ENCODE measurements at regions not wholly inside any gene's neighbourhood (a gene's known extent, or its start where the extent isn't known, plus 50 kb on each side); places are given as distances from the start of the nearest gene placed in this dataset.

GRCh38 chr11:42543844-42544419 is 767.9 kb upstream of the API5 start:
- Histone ChIP-seq H3K4me3 (replicated peaks; ENCODE audit: insufficient read depth, low read length) (no peak overlapping the region), H3K27me3 (ENCODE audit: insufficient read depth, poor library complexity, severe bottlenecking) (no peaks in the 10 kb centered on the region), H3K27ac (replicated peaks) (no peak overlapping the region)
- no peak for DNase-seq (ENCODE audit: low read depth in 1 of 2, low spot score in 1 of 2)
- TF ChIP-seq, protein P1, sequence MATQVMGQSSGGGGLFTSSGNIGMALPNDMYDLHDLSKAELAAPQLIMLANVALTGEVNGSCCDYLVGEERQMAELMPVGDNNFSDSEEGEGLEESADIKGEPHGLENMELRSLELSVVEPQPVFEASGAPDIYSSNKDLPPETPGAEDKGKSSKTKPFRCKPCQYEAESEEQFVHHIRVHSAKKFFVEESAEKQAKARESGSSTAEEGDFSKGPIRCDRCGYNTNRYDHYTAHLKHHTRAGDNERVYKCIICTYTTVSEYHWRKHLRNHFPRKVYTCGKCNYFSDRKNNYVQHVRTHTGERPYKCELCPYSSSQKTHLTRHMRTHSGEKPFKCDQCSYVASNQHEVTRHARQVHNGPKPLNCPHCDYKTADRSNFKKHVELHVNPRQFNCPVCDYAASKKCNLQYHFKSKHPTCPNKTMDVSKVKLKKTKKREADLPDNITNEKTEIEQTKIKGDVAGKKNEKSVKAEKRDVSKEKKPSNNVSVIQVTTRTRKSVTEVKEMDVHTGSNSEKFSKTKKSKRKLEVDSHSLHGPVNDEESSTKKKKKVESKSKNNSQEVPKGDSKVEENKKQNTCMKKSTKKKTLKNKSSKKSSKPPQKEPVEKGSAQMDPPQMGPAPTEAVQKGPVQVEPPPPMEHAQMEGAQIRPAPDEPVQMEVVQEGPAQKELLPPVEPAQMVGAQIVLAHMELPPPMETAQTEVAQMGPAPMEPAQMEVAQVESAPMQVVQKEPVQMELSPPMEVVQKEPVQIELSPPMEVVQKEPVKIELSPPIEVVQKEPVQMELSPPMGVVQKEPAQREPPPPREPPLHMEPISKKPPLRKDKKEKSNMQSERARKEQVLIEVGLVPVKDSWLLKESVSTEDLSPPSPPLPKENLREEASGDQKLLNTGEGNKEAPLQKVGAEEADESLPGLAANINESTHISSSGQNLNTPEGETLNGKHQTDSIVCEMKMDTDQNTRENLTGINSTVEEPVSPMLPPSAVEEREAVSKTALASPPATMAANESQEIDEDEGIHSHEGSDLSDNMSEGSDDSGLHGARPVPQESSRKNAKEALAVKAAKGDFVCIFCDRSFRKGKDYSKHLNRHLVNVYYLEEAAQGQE (IDR thresholded peaks at IDR 0.05; ENCODE audit: insufficient replicate concordance, low read depth) = no peak
- no peak for TF ChIP-seq GABPA (IDR thresholded peaks at IDR 0.05; ENCODE audit: low read depth)
- no peak for TF ChIP-seq SPI1 (IDR thresholded peaks at IDR 0.05; ENCODE audit: borderline replicate concordance, low read depth)

- Histone ChIP-seq H3K27ac (replicated peaks) (no peak overlapping the region), H3K4me3 (replicated peaks; ENCODE audit: insufficient read depth, low read length) (no peak overlapping the region), H3K27me3 (ENCODE audit: insufficient read depth, poor library complexity, severe bottlenecking) (no peaks in the 10 kb centered on the region)
- DNase-seq (ENCODE audit: low read depth in 1 of 2, low spot score in 1 of 2) = no peak
- no peak for TF ChIP-seq POLR2AphosphoS5 (IDR thresholded peaks at IDR 0.05; ENCODE audit: low read depth)
- TF ChIP-seq, protein P2, sequence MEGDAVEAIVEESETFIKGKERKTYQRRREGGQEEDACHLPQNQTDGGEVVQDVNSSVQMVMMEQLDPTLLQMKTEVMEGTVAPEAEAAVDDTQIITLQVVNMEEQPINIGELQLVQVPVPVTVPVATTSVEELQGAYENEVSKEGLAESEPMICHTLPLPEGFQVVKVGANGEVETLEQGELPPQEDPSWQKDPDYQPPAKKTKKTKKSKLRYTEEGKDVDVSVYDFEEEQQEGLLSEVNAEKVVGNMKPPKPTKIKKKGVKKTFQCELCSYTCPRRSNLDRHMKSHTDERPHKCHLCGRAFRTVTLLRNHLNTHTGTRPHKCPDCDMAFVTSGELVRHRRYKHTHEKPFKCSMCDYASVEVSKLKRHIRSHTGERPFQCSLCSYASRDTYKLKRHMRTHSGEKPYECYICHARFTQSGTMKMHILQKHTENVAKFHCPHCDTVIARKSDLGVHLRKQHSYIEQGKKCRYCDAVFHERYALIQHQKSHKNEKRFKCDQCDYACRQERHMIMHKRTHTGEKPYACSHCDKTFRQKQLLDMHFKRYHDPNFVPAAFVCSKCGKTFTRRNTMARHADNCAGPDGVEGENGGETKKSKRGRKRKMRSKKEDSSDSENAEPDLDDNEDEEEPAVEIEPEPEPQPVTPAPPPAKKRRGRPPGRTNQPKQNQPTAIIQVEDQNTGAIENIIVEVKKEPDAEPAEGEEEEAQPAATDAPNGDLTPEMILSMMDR (IDR thresholded peaks at IDR 0.05; ENCODE audit: insufficient read depth, low read length) = no peak
- TF ChIP-seq, protein P1 (IDR thresholded peaks at IDR 0.05; ENCODE audit: insufficient replicate concordance, low read depth) = no peak
- TF ChIP-seq SPI1 (IDR thresholded peaks at IDR 0.05; ENCODE audit: borderline replicate concordance, low read depth) = no peak
- no peak for TF ChIP-seq GABPA (IDR thresholded peaks at IDR 0.05; ENCODE audit: low read depth)
Measured at GRCh38 chr11:42544726-42545125, 767.1 kb upstream of the API5 start.

DNA sequence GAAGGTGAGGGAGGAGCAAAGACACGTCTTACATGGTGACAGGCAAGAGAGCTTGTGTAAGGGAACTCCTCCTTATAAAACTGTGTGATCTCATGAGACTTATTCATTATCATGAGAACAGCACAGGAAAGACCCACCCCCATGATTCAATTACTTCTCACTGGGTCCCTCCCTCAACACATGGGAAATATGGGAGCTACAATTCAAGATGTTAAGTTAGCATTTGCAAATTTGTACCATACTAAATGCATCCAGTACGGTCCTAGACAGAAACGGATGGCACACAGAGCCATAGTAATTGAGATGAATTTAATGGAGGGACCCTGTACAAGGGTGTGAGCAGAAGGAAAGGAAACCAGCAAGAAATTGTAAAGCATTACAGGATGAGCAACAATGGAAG is 765.8 kb upstream of the API5 start:
- H3K27me3 ChIP-seq (ENCODE audit: insufficient read depth, poor library complexity, severe bottlenecking) = no peaks in the 10 kb centered on the region
- H3K4me3 ChIP-seq (replicated peaks; ENCODE audit: insufficient read depth, low read length) = no peak overlapping the region
- TF ChIP-seq, protein P1 (IDR thresholded peaks at IDR 0.05; ENCODE audit: insufficient replicate concordance, low read depth) = no peak
- TF ChIP-seq, protein P2 (IDR thresholded peaks at IDR 0.05; ENCODE audit: insufficient read depth, low read length) = no peak
- TF ChIP-seq GABPA (IDR thresholded peaks at IDR 0.05; ENCODE audit: low read depth) (no peak), SPI1 (IDR thresholded peaks at IDR 0.05; ENCODE audit: borderline replicate concordance, low read depth) (no peak), POLR2AphosphoS5 (IDR thresholded peaks at IDR 0.05; ENCODE audit: low read depth) (no peak)
- no peak overlapping the region for H3K27ac ChIP-seq (replicated peaks)
- DNase-seq (ENCODE audit: low read depth in 1 of 2, low spot score in 1 of 2) = no peak
